OCI-LY1 (cell line): ENCODE measurements at regions not wholly inside any gene's neighbourhood (a gene's known extent, or its start where the extent isn't known, plus 50 kb on each side); places are given as distances from the start of the nearest gene placed in this dataset.

Source experiments
- H2AFZ ChIP-seq: fragments of 200-600 bp; sonication (generic), shearing (Covaris generic); 2 replicates; pipeline ENCODE4 v1.6.0; 2014; ENCODE audit warnings: antibody characterized with exemption, mild to moderate bottlenecking, low read length
- H3F3A ChIP-seq: fragments of 200-600 bp; sonication (generic), shearing (Covaris generic); 2 replicates; pipeline ENCODE4 v1.6.0; 2014; ENCODE audit warnings: mild to moderate bottlenecking, antibody characterized with exemption, low read length, moderate library complexity; ENCODE audit not compliant: insufficient read depth
- H3K27ac ChIP-seq: fragments of 200-600 bp; sonication (generic); 2 replicates; pipeline ENCODE4 v1.5.1; 2014; ENCODE audit warnings: low read length, mixed run types, mild to moderate bottlenecking, low read depth; ENCODE audit not compliant: poor library complexity, severe bottlenecking
- H3K27me3 ChIP-seq: fragments of 200-600 bp; sonication (generic); 2 replicates; pipeline ENCODE4 v1.6.0; 2014; ENCODE audit warnings: antibody characterized with exemption, mild to moderate bottlenecking, low read length, moderate library complexity; ENCODE audit not compliant: insufficient read depth
- H3K36me3 ChIP-seq: fragments of 200-600 bp; sonication (generic); 2 replicates; pipeline ENCODE4 v1.6.1; 2014; ENCODE audit warnings: mild to moderate bottlenecking, antibody characterized with exemption, low read length, moderate library complexity, mixed read lengths; ENCODE audit not compliant: insufficient read depth
- H3K4me1 ChIP-seq: fragments of 200-600 bp; sonication (generic); 2 replicates; pipeline ENCODE4 v1.5.1; 2014; ENCODE audit warnings: mild to moderate bottlenecking, low read length, moderate library complexity; ENCODE audit not compliant: insufficient read depth, severe bottlenecking
- H3K4me2 ChIP-seq: fragments of 200-600 bp; sonication (generic), shearing (Covaris generic); 2 replicates; pipeline ENCODE4 v1.6.1; 2014; ENCODE audit warnings: low read length
- H3K4me3 ChIP-seq: fragments of 200-600 bp; sonication (generic); 2 replicates; pipeline ENCODE4 v1.5.1; 2014; ENCODE audit warnings: low read length, low read depth, mild to moderate bottlenecking, mixed read lengths; ENCODE audit not compliant: poor library complexity, severe bottlenecking
- H3K79me2 ChIP-seq: fragments of 200-600 bp; shearing (Covaris generic); 2 replicates; pipeline ENCODE4 v1.6.1; 2016; ENCODE audit warnings: mixed run types, low read length, mixed read lengths; ENCODE audit not compliant: insufficient read depth
- H3K9ac ChIP-seq: fragments of 200-600 bp; sonication (generic), shearing (Covaris generic); 2 replicates; pipeline ENCODE4 v1.6.1; 2014; ENCODE audit warnings: mild to moderate bottlenecking, low read length, mixed read lengths
- H3K9me2 ChIP-seq: fragments of 200-600 bp; sonication (generic), shearing (Covaris generic); 2 replicates; pipeline ENCODE4 v1.6.1; 2014; ENCODE audit warnings: low read depth, mild to moderate bottlenecking, low read length, mixed read lengths
- H3K9me3 ChIP-seq: fragments of 200-600 bp; shearing (Covaris generic); 2 replicates; pipeline ENCODE4 v1.6.1; 2014; ENCODE audit warnings: low read length, mixed read lengths
- H4K20me1 ChIP-seq: fragments of 200-600 bp; sonication (generic), shearing (Covaris generic); 2 replicates; pipeline ENCODE4 v1.6.0; 2016; ENCODE audit warnings: mild to moderate bottlenecking, low read length; ENCODE audit not compliant: insufficient read depth
- EZH2 ChIP-seq: fragments of 200-600 bp; sonication (generic), shearing (Covaris generic); IDR thresholded peaks from 2 replicates; pipeline ENCODE4 v1.8.0; 2017; ENCODE audit warnings: borderline replicate concordance, mixed run types, mild to moderate bottlenecking, antibody characterized with exemption, low read length, moderate library complexity, mixed read lengths
- TF ChIP-seq, protein P1 (sequence below): fragments of 200-600 bp; sonication (generic), shearing (Covaris generic); IDR thresholded peaks from 2 replicates; pipeline ENCODE4 v1.5.1; 2017; ENCODE audit warnings: mild to moderate bottlenecking, antibody characterized with exemption, low read length, moderate library complexity, mixed read lengths

DNA sequence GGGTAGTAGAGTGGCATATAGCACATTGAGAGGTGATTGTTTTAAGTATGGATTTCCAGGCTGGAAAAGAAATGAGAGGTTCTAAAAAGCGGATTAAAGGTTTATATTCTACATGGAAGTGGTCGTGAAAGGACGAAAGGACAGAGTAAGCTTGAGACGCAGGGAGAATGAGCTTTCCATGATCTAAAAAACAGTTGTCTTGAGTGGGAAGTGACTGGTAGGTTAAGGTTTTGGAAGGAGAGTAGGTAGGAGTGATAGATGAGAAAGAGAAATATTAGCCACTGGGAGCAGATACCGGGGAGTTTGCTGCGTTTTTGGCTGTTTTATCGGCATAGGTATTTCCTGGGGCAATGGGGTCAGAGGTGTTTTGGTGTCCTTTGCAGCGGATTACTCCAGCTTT, 750.6 kb upstream of the ADGRB3 start:
- no peak overlapping the region for H3K4me2 ChIP-seq
- H3K4me3 ChIP-seq, result no peak overlapping the region
- H3K27ac ChIP-seq, result no peak overlapping the region
- H3K4me1 ChIP-seq, result peaks cover 11% of the 10 kb centered on the region
- no peaks in the 10 kb centered on the region for H3K79me2 ChIP-seq
- TF ChIP-seq, protein P1, sequence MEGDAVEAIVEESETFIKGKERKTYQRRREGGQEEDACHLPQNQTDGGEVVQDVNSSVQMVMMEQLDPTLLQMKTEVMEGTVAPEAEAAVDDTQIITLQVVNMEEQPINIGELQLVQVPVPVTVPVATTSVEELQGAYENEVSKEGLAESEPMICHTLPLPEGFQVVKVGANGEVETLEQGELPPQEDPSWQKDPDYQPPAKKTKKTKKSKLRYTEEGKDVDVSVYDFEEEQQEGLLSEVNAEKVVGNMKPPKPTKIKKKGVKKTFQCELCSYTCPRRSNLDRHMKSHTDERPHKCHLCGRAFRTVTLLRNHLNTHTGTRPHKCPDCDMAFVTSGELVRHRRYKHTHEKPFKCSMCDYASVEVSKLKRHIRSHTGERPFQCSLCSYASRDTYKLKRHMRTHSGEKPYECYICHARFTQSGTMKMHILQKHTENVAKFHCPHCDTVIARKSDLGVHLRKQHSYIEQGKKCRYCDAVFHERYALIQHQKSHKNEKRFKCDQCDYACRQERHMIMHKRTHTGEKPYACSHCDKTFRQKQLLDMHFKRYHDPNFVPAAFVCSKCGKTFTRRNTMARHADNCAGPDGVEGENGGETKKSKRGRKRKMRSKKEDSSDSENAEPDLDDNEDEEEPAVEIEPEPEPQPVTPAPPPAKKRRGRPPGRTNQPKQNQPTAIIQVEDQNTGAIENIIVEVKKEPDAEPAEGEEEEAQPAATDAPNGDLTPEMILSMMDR, result no peak
- no peak for TF ChIP-seq EZH2
- no peaks in the 10 kb centered on the region for H3K36me3 ChIP-seq
- no peaks in the 10 kb centered on the region for H3K27me3 ChIP-seq
- H3K9ac ChIP-seq, result no peak overlapping the region
- H2AFZ ChIP-seq, result no peak overlapping the region
- no peaks in the 10 kb centered on the region for H3F3A ChIP-seq
- no peaks in the 10 kb centered on the region for H3K9me3 ChIP-seq
- H4K20me1 ChIP-seq, result no peaks in the 10 kb centered on the region
- no peaks in the 10 kb centered on the region for H3K9me2 ChIP-seq

DNA sequence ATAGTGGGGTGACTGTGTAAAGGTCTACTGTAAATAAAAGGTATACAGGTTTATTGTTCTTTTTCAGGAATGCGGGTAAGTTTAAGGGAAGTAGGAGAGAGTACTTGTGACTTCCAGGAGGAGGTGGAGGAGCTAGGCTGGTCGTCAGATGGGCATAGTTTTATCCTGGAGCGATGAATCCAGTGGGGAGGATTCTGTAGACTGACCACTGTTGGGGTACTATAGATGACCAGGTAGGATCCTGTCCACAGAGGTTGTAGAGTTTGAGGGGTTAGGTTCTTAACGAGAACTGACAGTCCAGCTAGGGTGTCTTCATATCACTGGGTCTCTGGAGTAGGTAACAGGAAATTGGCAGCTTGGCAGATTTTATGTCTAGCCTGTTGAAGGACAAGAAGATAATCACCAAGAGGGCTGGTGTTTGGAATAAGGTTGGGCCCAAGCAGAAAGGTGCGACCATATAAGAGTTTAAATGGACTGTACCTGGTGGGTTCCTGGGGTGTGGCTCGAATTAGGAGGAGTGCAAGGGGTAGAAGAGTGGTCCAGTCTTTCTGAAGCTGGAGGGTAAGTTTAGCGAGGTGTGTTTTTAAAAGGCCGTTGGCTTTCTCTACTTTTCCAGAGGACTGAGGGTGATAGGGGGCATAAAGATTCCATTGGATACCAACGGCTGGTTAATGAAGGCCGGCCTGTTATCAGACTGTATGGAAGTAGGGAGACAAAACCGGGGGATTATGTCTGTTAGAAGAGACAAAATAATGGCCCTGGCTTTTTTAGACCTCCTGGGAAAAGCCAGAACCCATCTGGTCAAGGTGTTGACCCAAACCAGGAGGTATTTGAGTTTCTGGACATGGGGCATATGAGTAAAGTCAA, 751.3 kb upstream of the ADGRB3 start:
- H3K4me3 ChIP-seq, result no peak overlapping the region
- H3K79me2 ChIP-seq, result no peaks in the 10 kb centered on the region
- H3K4me2 ChIP-seq, result no peak overlapping the region

DNA sequence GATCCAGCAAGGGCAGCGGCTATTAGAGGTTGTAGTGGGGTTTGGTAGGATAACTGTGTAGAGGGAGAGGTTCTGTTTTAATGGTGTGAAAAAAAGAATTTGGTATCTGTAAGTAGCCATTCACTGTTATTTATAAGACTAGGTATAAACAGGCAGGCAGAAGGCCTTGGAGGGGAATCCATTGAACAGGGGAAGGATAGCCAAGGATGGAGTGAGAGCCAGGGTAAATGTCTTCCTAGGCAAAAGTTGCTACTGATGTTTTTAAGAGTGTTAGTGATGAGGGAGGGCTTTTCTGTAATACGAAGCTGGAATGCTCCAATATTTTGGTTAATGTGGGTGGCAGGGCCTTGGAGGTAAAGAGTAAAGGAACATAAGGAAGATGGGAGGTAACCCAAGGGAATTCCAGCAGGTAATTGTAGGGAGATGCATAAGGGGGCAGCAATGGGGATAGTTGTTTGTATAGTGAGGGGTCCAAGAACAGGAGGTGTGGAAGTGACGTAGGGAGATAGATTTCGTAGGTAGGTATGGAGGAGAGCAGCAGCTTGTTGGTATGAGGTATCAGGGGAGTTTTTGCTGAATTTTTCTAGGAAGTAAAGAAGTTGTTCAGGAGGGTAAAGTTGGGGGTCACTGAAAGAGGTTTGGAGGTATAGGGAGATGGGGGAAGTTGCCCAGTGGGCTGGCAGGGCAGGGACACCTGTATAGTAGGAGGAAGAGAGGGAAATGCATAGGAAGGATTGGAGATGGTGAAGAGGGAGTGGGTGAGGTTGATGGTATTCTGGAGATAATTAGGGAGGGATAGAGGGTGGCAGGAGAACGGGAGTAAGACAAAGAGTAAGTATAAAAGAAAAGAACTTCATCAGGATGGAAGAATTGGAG, 752.4 kb upstream of the ADGRB3 start:
- H3K4me1 ChIP-seq, result no peaks in the 10 kb centered on the region
- H3K9me3 ChIP-seq, result no peaks in the 10 kb centered on the region
- H4K20me1 ChIP-seq, result no peaks in the 10 kb centered on the region
- H3K4me3 ChIP-seq, result no peak overlapping the region
- no peaks in the 10 kb centered on the region for H3F3A ChIP-seq
- H3K4me2 ChIP-seq, result no peak overlapping the region
- no peak overlapping the region for H2AFZ ChIP-seq
- no peaks in the 10 kb centered on the region for H3K9me2 ChIP-seq
- no peak for TF ChIP-seq EZH2
- TF ChIP-seq, protein P1, result no peak
- no peaks in the 10 kb centered on the region for H3K36me3 ChIP-seq
- H3K9ac ChIP-seq, result no peak overlapping the region
- H3K27ac ChIP-seq, result no peak overlapping the region
- H3K27me3 ChIP-seq, result no peaks in the 10 kb centered on the region
- no peaks in the 10 kb centered on the region for H3K79me2 ChIP-seq

More for the DNA sequence above, 751.3 kb upstream of the ADGRB3 start:
- Histone ChIP-seq H3K27me3 (no peaks in the 10 kb centered on the region), H3K4me1 (peaks cover 4% of the 10 kb centered on the region), H3K9me3 (no peaks in the 10 kb centered on the region), H3K9me2 (no peaks in the 10 kb centered on the region), H3K9ac (no peak overlapping the region), H2AFZ (no peak overlapping the region), H3K36me3 (no peaks in the 10 kb centered on the region), H4K20me1 (no peaks in the 10 kb centered on the region), H3F3A (no peaks in the 10 kb centered on the region), H3K27ac (no peak overlapping the region)
- TF ChIP-seq EZH2, result no peak
- TF ChIP-seq, protein P1, result no peak
